IPS-20b (cell line): ENCODE measurements at regions not wholly inside any gene's neighbourhood (a gene's known extent, or its start where the extent isn't known, plus 50 kb on each side); places are given as distances from the start of the nearest gene placed in this dataset.
"Not testable (repeated sequence)": the region's sequence is repeated elsewhere in the genome, so short reads cannot be mapped to it uniquely, and the experiment has no call there.

Source experiments
- H3K27ac ChIP-seq: one replicate; pipeline ENCODE4 v1.5.1; 2013; ENCODE audit warnings: low read length
- H3K27me3 ChIP-seq: 2 replicates; pipeline ENCODE4 v1.6.1; 2013; ENCODE audit warnings: mild to moderate bottlenecking, low read length, inconsistent platforms; ENCODE audit not compliant: insufficient read depth
- H3K36me3 ChIP-seq: 2 replicates; pipeline ENCODE4 v1.6.1; 2013; ENCODE audit warnings: low read depth, mild to moderate bottlenecking, inconsistent platforms, low read length, moderate library complexity; ENCODE audit not compliant: insufficient read depth
- H3K4me1 ChIP-seq: 2 replicates; pipeline ENCODE4 v1.6.1; 2013; ENCODE audit warnings: mild to moderate bottlenecking, control low read depth, inconsistent platforms, low read length, moderate library complexity; ENCODE audit not compliant: insufficient read depth
- H3K4me3 ChIP-seq: 2 replicates; pipeline ENCODE4 v1.5.1; 2013; ENCODE audit warnings: mild to moderate bottlenecking, low read length, inconsistent platforms
- H3K9ac ChIP-seq: 2 replicates; pipeline ENCODE4 v1.6.1; 2013; ENCODE audit warnings: low read depth, mild to moderate bottlenecking, inconsistent platforms, low read length, moderate library complexity
- H3K9me3 ChIP-seq: 2 replicates; pipeline ENCODE4 v1.6.1; 2013; ENCODE audit warnings: mild to moderate bottlenecking, low read depth, low read length, inconsistent platforms; ENCODE audit not compliant: insufficient read depth

- H3K9me3 ChIP-seq = no peaks in the 10 kb centered on the region
- no peak overlapping the region for H3K27ac ChIP-seq
- H3K27me3 ChIP-seq = no peaks in the 10 kb centered on the region
- no peak overlapping the region for H3K9ac ChIP-seq
- no peak overlapping the region for H3K4me3 ChIP-seq
- H3K36me3 ChIP-seq = no peaks in the 10 kb centered on the region
- H3K4me1 ChIP-seq = no peaks in the 10 kb centered on the region
Observed at GRCh38 chr2:59237311-59237710, 996.2 kb upstream of the FANCL start.

- Histone ChIP-seq H3K9me3 (no peaks in the 10 kb centered on the region), H3K27ac (no peak overlapping the region), H3K36me3 (no peaks in the 10 kb centered on the region), H3K4me3 (no peak overlapping the region), H3K27me3 (no peaks in the 10 kb centered on the region), H3K9ac (no peak overlapping the region), H3K4me1 (no peaks in the 10 kb centered on the region)
Observed at GRCh38 chr2:59236723-59237122, 995.6 kb upstream of the FANCL start.

GRCh38 chr2:59233920-59234319 is 992.8 kb upstream of the FANCL start:
- Histone ChIP-seq H3K4me3 (no peak overlapping the region), H3K9me3 (no peaks in the 10 kb centered on the region), H3K27ac (no peak overlapping the region), H3K36me3 (no peaks in the 10 kb centered on the region), H3K27me3 (no peaks in the 10 kb centered on the region), H3K4me1 (no peaks in the 10 kb centered on the region), H3K9ac (no peak overlapping the region)

- H3K9ac ChIP-seq = no peak overlapping the region
- no peak overlapping the region for H3K4me3 ChIP-seq
- no peaks in the 10 kb centered on the region for H3K9me3 ChIP-seq
- no peaks in the 10 kb centered on the region for H3K36me3 ChIP-seq
- H3K27ac ChIP-seq = no peak overlapping the region
- H3K4me1 ChIP-seq = no peaks in the 10 kb centered on the region
- no peaks in the 10 kb centered on the region for H3K27me3 ChIP-seq
Observed at GRCh38 chr2:59233448-59233847, 992.3 kb upstream of the FANCL start.

- Histone ChIP-seq H3K27me3 (no peaks in the 10 kb centered on the region), H3K4me1 (no peaks in the 10 kb centered on the region), H3K36me3 (no peaks in the 10 kb centered on the region), H3K9ac (no peak overlapping the region), H3K27ac (no peak overlapping the region), H3K9me3 (no peaks in the 10 kb centered on the region), H3K4me3 (no peak overlapping the region)
Observed at GRCh38 chr2:59232394-59233165, 991.5 kb upstream of the FANCL start.

- not testable (repeated sequence) for H3K9me3 ChIP-seq, H3K36me3 ChIP-seq, H3K27me3 ChIP-seq, H3K4me3 ChIP-seq, H3K9ac ChIP-seq, H3K27ac ChIP-seq, H3K4me1 ChIP-seq
Observed at GRCh38 chr2:59226362-59226761, 985.2 kb upstream of the FANCL start.

- Histone ChIP-seq H3K36me3 (no peaks in the 10 kb centered on the region), H3K27ac (no peak overlapping the region), H3K9ac (no peak overlapping the region), H3K9me3 (no peaks in the 10 kb centered on the region), H3K4me1 (no peaks in the 10 kb centered on the region), H3K4me3 (no peak overlapping the region), H3K27me3 (no peaks in the 10 kb centered on the region)
Observed at GRCh38 chr2:59223742-59224141, 982.6 kb upstream of the FANCL start.

- H3K27me3 ChIP-seq = no peaks in the 10 kb centered on the region
- no peaks in the 10 kb centered on the region for H3K4me1 ChIP-seq
- no peaks in the 10 kb centered on the region for H3K36me3 ChIP-seq
- H3K27ac ChIP-seq = no peak overlapping the region
- no peak overlapping the region for H3K9ac ChIP-seq
- no peaks in the 10 kb centered on the region for H3K9me3 ChIP-seq
- H3K4me3 ChIP-seq = no peak overlapping the region
Observed at GRCh38 chr2:59217360-59217759, 976.2 kb upstream of the FANCL start.

GRCh38 chr2:59206361-59206760 is 965.2 kb upstream of the FANCL start:
- Histone ChIP-seq H3K9ac (no peak overlapping the region), H3K4me1 (no peaks in the 10 kb centered on the region), H3K27me3 (no peaks in the 10 kb centered on the region), H3K4me3 (no peak overlapping the region), H3K27ac (no peak overlapping the region), H3K36me3 (no peaks in the 10 kb centered on the region), H3K9me3 (no peaks in the 10 kb centered on the region)

GRCh38 chr2:59204040-59204439 is 962.9 kb upstream of the FANCL start:
- no peak overlapping the region for H3K4me3 ChIP-seq
- no peaks in the 10 kb centered on the region; the same call in 1 of the 2 replicates for H3K9me3 ChIP-seq
- H3K9ac ChIP-seq = no peak overlapping the region
- H3K36me3 ChIP-seq = no peaks in the 10 kb centered on the region
- no peak overlapping the region for H3K27ac ChIP-seq
- H3K4me1 ChIP-seq = no peaks in the 10 kb centered on the region
- no peaks in the 10 kb centered on the region for H3K27me3 ChIP-seq

- no peak overlapping the region for H3K9ac ChIP-seq
- no peaks in the 10 kb centered on the region; the same call in 1 of the 2 replicates for H3K9me3 ChIP-seq
- no peaks in the 10 kb centered on the region for H3K36me3 ChIP-seq
- no peaks in the 10 kb centered on the region for H3K27me3 ChIP-seq
- no peaks in the 10 kb centered on the region for H3K4me1 ChIP-seq
- H3K4me3 ChIP-seq = no peak overlapping the region
- no peak overlapping the region for H3K27ac ChIP-seq
Observed at GRCh38 chr2:59196491-59196890, 955.4 kb upstream of the FANCL start.

GRCh38 chr2:59195851-59196250 is 954.7 kb upstream of the FANCL start:
- no peak overlapping the region for H3K27ac ChIP-seq
- H3K27me3 ChIP-seq = no peaks in the 10 kb centered on the region
- H3K9me3 ChIP-seq = no peaks in the 10 kb centered on the region; the same call in 1 of the 2 replicates
- no peaks in the 10 kb centered on the region for H3K36me3 ChIP-seq
- H3K4me3 ChIP-seq = no peak overlapping the region
- H3K9ac ChIP-seq = no peak overlapping the region
- H3K4me1 ChIP-seq = no peaks in the 10 kb centered on the region
